HUDEP-2 (cell line): ENCODE measurements at regions not wholly inside any gene's neighbourhood (a gene's known extent, or its start where the extent isn't known, plus 50 kb on each side); places are given as distances from the start of the nearest gene placed in this dataset.

Source experiments
- DNase-seq, 76 experiments: peaks; one replicate each; lab custom pipeline; 2025; ENCODE audit not compliant: unreplicated experiment in 76 of 76; lab: John Stamatoyannopoulos, UW

DNA sequence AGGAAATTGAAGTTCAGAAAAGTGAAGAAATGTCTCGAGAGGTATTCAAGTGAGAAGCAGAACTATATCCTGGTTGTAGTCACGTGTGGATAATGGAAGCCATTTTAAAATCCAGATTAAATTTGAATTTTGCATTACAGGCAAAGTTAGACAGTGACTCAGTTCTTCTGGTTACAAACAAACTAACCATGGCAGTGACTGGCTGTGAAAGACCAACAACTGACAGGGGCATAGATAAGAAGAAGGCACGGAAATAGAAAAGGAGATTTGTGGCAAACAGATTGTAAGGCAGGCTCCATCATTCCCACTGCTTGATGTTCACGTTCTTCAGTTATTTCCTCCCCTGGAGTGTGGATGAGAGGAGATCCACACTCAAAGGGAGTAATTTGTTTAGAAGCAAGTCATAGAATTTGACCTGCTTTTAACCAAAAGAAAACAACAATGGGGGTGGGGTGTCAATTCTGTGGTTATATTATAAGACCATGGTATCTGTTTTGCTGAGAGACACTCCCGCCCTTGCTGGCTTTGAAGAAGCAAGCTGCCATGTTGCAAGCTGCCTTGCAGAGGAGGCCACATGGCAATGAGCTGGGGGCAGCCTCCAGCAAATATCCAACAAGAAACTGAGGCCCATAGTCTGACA, 795.3 kb downstream of the VRK1 start:
- DNase-seq: no peak

GRCh38 chr14:97594306-97594705, 797.1 kb downstream of the VRK1 start:
- DNase-seq: no peak

- no peak for DNase-seq
Measured at GRCh38 chr14:97602438-97603117, 805.4 kb downstream of the VRK1 start.

GRCh38 chr14:97603201-97603600, 806.0 kb downstream of the VRK1 start:
- DNase-seq: no peak

GRCh38 chr14:97604731-97605130, 807.5 kb downstream of the VRK1 start:
- no peak for DNase-seq

DNA sequence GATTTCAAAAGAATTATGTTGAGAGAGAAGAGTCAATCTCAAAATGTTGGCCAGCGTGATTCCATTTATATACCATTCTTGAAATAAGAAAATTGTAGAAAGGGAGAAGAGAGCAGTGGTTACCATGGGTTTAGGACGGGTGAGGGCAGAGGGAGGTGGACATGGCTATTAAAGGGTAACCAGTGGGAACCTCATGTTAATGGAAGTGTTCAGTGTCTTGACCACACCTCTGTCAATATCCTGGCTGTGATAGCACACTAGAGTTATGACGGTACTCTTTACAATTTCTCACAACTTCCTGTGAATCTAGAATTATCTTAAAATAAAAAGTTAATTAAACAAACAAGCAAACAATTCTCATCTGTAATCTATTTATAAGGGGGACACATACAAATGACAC, 821.2 kb downstream of the VRK1 start:
- DNase-seq: no peak

DNA sequence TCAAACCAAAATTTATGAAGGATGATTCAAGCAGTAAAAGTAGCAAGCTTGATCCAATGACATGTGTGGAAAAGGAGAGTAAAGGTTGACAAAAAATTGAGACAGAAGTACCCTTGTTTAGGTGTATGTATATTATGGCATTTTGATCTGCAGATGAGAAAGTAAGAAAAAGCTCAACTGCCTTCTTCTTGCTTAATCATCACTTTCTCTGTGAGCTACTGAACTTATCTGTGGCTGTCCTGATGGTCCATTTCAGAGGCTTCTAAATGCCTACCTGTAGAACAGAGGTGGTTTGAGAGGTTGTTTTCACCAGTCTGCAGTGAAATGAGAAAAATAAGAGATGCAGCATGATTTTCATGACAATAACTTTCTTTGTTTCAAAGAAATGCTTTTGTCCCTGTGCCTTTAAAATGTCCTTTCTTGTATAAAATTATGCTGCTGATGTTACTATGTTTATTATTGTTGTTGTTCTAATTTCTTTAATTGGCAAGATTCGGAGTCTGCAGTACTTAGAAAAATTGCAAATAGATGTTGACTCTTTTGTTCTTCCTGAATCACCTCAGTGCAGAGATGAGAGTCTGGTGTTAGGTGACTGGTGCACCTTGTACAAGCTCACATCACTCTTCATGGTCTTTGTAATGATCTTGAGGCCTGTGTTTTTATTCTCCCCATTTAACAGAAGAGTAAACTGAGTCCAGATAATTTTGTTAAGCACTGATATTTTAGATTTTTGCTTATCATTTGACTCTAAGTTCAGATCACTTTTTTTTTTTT, 821.9 kb downstream of the VRK1 start:
- no peak for DNase-seq

DNA sequence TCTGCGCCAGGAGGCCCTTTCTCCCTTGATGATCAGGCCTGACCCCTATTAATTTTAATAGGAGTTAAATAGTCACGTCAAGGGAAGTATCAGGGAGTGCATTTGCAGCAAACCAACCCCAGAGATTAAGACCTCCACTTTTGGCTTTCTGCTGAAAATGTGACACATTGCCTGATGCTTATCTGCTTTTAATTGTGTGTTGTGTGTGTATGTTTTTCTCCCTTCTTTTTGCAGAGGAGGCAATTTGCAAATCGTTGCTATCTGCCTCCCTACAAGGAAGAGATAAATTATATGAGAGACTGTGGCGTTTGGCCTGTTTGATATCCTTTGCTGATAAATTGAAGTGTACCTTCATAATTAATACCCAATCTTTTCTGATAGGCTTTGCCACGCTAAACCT, 822.9 kb downstream of the VRK1 start:
- DNase-seq: no peak

- DNase-seq: no peak
Measured at GRCh38 chr14:97624985-97625384, 827.8 kb downstream of the VRK1 start.

DNA sequence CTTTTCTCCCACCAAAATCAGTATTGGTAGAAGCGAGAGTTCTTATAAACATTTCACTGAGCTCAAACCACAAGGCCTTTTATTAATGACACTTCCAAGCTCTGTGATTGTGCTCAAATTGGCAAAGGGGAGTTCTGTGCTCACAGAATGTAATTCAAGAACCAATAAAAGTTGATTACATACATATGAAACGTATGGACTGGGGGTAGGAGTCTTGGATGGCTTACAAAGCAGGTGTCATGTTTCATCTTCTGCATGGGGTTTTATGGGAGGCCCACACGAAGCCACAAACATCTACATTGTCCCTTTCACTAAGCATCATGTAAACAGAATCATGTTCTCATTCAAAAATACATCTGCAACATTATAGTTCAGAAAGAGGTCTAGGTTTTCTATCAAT, 828.3 kb downstream of the VRK1 start:
- no peak for DNase-seq

- no peak for DNase-seq
Measured at GRCh38 chr14:97626088-97626487, 828.9 kb downstream of the VRK1 start.

- DNase-seq: no peak
Measured at GRCh38 chr14:97630249-97630648, 833.1 kb downstream of the VRK1 start.

DNA sequence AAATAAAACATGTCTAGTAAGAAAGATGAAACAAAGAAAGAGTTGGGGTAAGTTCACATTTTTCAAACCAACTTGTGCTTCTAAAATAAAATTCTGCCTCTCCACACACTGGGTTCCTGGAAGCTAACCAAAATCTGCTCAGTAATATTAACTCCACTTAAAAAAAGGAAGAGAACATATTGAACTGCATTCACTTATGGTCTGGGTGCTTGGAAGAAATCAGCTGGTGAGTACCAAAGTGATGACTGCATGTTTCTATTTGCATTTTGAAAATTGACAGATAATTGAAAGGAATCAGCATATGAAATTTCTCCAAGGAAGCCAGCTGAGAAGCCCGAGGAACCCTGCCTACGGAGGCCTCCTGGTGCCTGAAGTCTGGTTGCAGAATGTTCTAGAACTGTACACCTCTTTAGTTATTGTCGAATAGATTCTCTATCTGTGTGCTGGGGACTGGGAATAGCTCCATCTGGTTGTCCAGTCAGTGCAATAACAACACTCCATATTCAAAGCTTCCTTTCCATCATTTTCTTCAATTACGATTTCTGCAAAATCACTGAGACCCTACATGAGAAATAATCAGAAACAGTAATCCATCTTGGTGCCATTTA, 836.1 kb downstream of the VRK1 start:
- DNase-seq: no peak

- DNase-seq: no peak
Measured at GRCh38 chr14:97634751-97635150, 837.6 kb downstream of the VRK1 start.

DNA sequence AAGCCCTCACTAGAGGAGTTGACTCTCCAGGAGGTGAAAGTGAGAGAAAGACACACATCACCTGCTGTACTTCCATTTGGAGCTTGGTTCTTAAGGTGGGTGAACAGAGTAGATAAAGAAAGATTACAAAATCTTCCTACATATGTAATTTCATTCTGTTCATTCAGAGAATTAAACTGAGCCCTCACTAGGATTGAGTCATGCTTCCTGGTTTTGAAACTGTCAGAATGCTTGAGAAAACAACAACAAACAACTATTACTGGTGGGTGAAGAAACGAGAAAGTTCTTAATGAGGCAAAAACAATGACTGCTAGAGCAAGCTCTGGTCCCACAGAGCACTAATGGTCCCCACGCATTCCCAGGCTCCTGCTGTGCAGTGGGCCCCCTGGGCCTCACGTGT, 841.7 kb downstream of the VRK1 start:
- DNase-seq: no peak

- DNase-seq: no peak
Measured at GRCh38 chr14:97640031-97640430, 842.8 kb downstream of the VRK1 start.

GRCh38 chr14:97641827-97642226, 844.6 kb downstream of the VRK1 start:
- no peak for DNase-seq

DNA sequence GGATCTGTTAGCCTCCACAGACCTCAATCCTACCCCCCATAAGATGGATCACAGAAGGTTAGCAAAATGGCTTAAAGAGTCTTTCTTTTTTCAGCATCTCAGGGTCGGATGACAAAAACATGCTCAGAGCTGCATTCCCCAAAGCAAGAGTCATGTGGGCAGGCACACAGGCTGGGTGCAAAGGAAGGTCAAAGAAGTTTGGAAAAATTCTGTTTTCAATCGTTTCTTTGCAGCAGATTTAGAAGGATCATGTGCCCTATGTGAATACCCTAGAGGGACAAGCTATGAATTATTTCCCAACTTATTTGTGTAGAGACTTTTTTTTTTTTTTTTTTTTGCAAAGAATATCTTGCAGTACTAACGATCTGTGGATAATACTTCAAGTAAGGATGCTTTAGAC, 845.4 kb downstream of the VRK1 start:
- no peak for DNase-seq

DNA sequence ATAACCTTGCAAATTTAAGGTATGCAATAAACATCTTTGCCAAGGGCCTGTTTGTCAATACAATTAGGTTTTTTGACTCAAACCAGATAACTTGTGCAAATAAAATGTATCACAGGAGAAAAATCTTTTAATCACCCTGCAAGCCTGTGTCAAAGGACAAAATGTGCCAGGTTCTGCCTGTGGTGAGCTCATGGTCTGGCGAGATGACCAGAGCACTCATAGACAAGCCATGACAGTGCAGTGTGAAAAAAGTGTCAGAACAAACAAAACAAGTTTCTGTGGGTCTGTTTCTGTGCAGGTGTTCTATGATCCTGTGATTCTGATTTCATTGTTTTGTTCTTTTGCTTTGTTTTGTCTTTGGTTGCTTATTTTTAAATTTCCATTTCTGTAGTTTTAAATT, 847.2 kb downstream of the VRK1 start:
- DNase-seq: no peak

DNA sequence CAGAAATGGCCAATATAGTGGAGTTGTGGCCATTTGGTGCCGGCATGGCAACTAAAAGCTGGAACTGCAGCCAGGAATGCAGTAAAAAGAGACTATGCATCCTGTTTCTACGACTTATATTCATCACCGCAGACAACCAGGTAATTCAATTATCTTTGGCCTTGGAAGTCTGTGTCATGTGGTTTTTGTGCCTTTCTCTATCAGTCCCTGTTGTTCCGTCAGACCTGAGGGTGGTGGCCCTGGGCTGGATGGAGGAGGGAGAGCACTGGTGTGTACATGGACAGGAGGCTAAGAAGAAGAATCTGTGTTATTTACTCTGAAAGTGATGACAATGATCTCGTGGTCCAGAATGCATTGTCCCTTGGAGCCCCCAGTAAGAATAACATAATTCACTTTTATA, 852.6 kb downstream of the VRK1 start:
- DNase-seq: no peak

GRCh38 chr14:97655169-97655948, 858.2 kb downstream of the VRK1 start:
- DNase-seq: no peak
